NB4 (cell line): ENCODE measurements at regions not wholly inside any gene's neighbourhood (a gene's known extent, or its start where the extent isn't known, plus 50 kb on each side); places are given as distances from the start of the nearest gene placed in this dataset.

Experiments
- POLR2A ChIP-seq: IDR thresholded peaks from 2 replicates; pipeline ENCODE4 v1.6.1; 2011; ENCODE audit warnings: mild to moderate bottlenecking; ENCODE audit not compliant: insufficient read length; ENCODE audit errors: extremely low read depth
- TF ChIP-seq, protein P1 (sequence below): IDR thresholded peaks from one replicate; pipeline ENCODE4 v1.5.1; 2012; ENCODE audit warnings: low read depth, low read length

DNA sequence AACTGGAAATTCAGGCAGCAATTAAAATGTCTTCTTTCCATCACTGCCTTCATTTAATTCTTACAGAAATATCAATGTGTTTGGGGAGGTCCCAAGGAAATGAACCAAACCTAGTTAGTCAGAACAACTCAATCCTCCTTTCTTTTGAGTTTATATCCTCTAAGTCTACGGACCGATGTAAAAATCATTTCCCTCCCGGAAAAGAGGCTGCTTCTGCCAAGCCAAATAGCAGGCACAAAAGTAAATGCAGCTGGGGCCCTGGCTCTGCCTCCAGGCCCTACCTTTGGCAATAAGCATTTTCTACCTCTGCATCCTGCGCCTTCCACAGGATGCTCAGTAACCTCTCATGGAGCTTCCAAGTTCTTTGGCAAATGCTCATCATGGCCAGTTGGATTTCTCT lies 122.5 kb upstream of the COL8A1 start:
- no peak for TF ChIP-seq POLR2A
- TF ChIP-seq, protein P1, sequence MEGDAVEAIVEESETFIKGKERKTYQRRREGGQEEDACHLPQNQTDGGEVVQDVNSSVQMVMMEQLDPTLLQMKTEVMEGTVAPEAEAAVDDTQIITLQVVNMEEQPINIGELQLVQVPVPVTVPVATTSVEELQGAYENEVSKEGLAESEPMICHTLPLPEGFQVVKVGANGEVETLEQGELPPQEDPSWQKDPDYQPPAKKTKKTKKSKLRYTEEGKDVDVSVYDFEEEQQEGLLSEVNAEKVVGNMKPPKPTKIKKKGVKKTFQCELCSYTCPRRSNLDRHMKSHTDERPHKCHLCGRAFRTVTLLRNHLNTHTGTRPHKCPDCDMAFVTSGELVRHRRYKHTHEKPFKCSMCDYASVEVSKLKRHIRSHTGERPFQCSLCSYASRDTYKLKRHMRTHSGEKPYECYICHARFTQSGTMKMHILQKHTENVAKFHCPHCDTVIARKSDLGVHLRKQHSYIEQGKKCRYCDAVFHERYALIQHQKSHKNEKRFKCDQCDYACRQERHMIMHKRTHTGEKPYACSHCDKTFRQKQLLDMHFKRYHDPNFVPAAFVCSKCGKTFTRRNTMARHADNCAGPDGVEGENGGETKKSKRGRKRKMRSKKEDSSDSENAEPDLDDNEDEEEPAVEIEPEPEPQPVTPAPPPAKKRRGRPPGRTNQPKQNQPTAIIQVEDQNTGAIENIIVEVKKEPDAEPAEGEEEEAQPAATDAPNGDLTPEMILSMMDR, result no peak
